ENCODE measurements at regions not wholly inside any gene's neighbourhood (a gene's known extent, or its start where the extent isn't known, plus 50 kb on each side); places are given as distances from the start of the nearest gene placed in this dataset.

- Mint-ChIP-seq H3K4me3 (ENCODE audit: unreplicated experiment) (no peak overlapping the region), H3K27ac (ENCODE audit: unreplicated experiment) (no peak overlapping the region), H3K27me3 (ENCODE audit: unreplicated experiment) (peaks cover 2% of the 10 kb centered on the region), H3K36me3 (ENCODE audit: unreplicated experiment) (no peaks in the 10 kb centered on the region), H3K4me1 (ENCODE audit: low read depth, unreplicated experiment) (no peaks in the 10 kb centered on the region), H3K9me3 (ENCODE audit: unreplicated experiment) (no peaks in the 10 kb centered on the region)
- no peak for TF ChIP-seq CTCF (IDR thresholded peaks at IDR 0.05; ENCODE audit: partially characterized antibody, unreplicated experiment)
- DNase-seq: no peak
Observed at GRCh38 chr6:165972139-165972802, 195.4 kb downstream of the TBXT start.

DNA sequence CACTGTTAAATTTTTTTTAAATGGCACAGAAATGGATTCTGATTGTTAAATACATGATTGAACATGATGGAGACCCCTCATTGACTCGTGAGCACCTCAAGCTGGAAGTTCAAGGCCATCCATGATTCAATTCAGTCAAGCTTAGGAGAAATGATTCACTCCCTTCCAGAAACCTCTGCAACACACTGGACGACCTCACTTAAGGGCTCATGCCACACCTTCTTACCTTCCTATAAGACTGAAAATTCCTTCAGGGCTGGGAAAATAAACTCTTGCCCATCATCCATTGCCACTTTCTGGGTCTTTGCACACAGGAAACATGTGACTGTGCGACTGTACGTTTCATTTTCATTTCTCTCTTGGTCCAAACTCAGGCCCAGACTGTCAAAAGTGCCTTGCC lies 196.4 kb downstream of the TBXT start:
- no peaks in the 10 kb centered on the region for H3K4me1 Mint-ChIP-seq (ENCODE audit: low read depth, unreplicated experiment)
- no peak for DNase-seq
- H3K9me3 Mint-ChIP-seq (ENCODE audit: unreplicated experiment): no peaks in the 10 kb centered on the region
- no peak overlapping the region for H3K27ac Mint-ChIP-seq (ENCODE audit: unreplicated experiment)
- no peaks in the 10 kb centered on the region for H3K27me3 Mint-ChIP-seq (ENCODE audit: unreplicated experiment)
- no peak for TF ChIP-seq CTCF (IDR thresholded peaks at IDR 0.05; ENCODE audit: partially characterized antibody, unreplicated experiment)
- no peak overlapping the region for H3K4me3 Mint-ChIP-seq (ENCODE audit: unreplicated experiment)
- no peaks in the 10 kb centered on the region for H3K36me3 Mint-ChIP-seq (ENCODE audit: unreplicated experiment)

DNA sequence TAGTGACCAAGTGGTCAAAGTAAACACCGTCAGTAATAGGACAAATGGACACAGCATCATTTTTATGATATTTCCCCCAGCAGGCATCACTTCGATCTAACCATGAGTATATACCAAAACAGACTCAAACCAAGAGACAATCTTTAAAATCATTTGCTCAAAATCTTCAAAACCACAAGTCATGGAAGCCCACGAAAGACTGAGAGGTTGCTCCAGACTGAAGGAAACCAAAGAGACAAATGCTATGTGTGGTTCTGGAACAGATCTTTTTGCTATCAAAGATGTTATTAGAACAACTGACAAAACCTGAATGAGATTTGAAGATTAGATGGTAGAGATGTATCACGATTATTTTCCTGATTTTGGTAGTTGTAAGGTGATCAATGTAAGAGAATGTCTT lies 197.7 kb downstream of the TBXT start:
- Mint-ChIP-seq H3K27me3 (ENCODE audit: unreplicated experiment) (no peaks in the 10 kb centered on the region), H3K36me3 (ENCODE audit: unreplicated experiment) (no peaks in the 10 kb centered on the region), H3K27ac (ENCODE audit: unreplicated experiment) (no peak overlapping the region), H3K4me3 (ENCODE audit: unreplicated experiment) (no peak overlapping the region), H3K9me3 (ENCODE audit: unreplicated experiment) (no peaks in the 10 kb centered on the region), H3K4me1 (ENCODE audit: low read depth, unreplicated experiment) (no peaks in the 10 kb centered on the region)
- no peak for DNase-seq
- TF ChIP-seq CTCF (IDR thresholded peaks at IDR 0.05; ENCODE audit: partially characterized antibody, unreplicated experiment): no peak

DNA sequence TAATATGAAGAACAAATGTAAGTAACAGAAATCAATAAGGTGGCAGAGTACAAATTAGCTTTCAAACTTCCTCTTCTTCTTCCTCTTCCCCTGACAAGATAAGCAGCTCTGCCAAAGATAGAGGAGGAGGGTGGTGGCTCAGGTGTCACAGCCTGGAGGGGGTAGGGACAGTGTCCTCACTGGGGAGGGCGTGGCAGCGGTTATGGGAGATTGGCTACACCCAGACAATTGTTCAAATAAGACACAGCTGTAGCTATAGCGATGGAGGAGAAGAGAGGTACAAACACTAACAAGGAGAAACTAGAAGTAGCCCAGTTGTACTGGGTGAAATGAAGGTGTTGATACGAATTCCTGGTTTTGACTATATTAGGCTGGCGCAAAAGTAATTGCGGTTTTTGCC lies 198.5 kb downstream of the TBXT start:
- Mint-ChIP-seq H3K36me3 (ENCODE audit: unreplicated experiment) (no peaks in the 10 kb centered on the region), H3K9me3 (ENCODE audit: unreplicated experiment) (no peaks in the 10 kb centered on the region), H3K4me1 (ENCODE audit: low read depth, unreplicated experiment) (no peaks in the 10 kb centered on the region), H3K27ac (ENCODE audit: unreplicated experiment) (no peak overlapping the region), H3K4me3 (ENCODE audit: unreplicated experiment) (no peak overlapping the region), H3K27me3 (ENCODE audit: unreplicated experiment) (no peaks in the 10 kb centered on the region)
- DNase-seq: no peak
- no peak for TF ChIP-seq CTCF (IDR thresholded peaks at IDR 0.05; ENCODE audit: partially characterized antibody, unreplicated experiment)

DNA sequence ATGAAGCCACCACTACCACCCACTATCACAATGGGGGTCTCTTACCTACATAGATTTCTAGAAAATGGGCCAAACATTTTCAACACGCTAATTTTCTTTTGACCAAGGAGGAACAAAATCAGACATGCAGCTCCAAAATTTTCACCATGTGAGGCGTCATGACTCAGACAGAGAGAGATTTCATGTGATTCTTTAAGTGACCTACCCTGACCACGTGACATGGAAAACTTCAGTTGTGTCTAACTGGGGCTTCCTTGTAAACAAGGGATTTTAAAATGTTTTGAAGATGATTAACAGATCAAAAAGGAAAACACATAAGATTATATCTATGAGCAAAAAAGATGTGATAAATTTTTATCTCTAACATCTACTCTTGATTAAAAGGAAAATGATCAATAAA lies 199.2 kb downstream of the TBXT start:
- no peak for TF ChIP-seq CTCF (IDR thresholded peaks at IDR 0.05; ENCODE audit: partially characterized antibody, unreplicated experiment)

More for the DNA sequence above, 199.2 kb downstream of the TBXT start:
- no peak for DNase-seq
- Mint-ChIP-seq H3K27ac (ENCODE audit: unreplicated experiment) (no peak overlapping the region), H3K9me3 (ENCODE audit: unreplicated experiment) (no peaks in the 10 kb centered on the region), H3K36me3 (ENCODE audit: unreplicated experiment) (no peaks in the 10 kb centered on the region), H3K27me3 (ENCODE audit: unreplicated experiment) (no peaks in the 10 kb centered on the region), H3K4me1 (ENCODE audit: low read depth, unreplicated experiment) (no peaks in the 10 kb centered on the region), H3K4me3 (ENCODE audit: unreplicated experiment) (no peak overlapping the region)
